Smooth muscle cell (in vitro differentiated cells): ENCODE measurements at regions not wholly inside any gene's neighbourhood (a gene's known extent, or its start where the extent isn't known, plus 50 kb on each side); places are given as distances from the start of the nearest gene placed in this dataset.

ENCODE experiments used
- DNase-seq: peaks from one replicate; lab custom pipeline; 2025; ENCODE audit not compliant: unreplicated experiment; lab: John Stamatoyannopoulos, UW
- H2AFZ ChIP-seq: fragments of 200-600 bp; sonication (generic); 2 replicates; pipeline ENCODE4 v1.6.0; 2016; ENCODE audit warnings: antibody characterized with exemption, low read depth, mild to moderate bottlenecking
- H3F3A ChIP-seq: fragments of 200-600 bp; sonication (generic); 2 replicates; pipeline ENCODE4 v1.6.0; 2017; ENCODE audit warnings: antibody characterized with exemption, low read depth
- H3K27ac ChIP-seq: fragments of 200-600 bp; sonication (generic); 2 replicates; pipeline ENCODE4 v1.5.1; 2016; ENCODE audit warnings: low read depth, mild to moderate bottlenecking
- H3K27me3 ChIP-seq: fragments of 200-600 bp; sonication (generic); 2 replicates; pipeline ENCODE4 v1.6.1; 2016; ENCODE audit warnings: low read depth, mild to moderate bottlenecking
- H3K36me3 ChIP-seq: fragments of 200-600 bp; sonication (generic); 2 replicates; pipeline ENCODE4 v1.5.1; 2016; ENCODE audit warnings: low read depth
- H3K4me1 ChIP-seq: fragments of 200-600 bp; sonication (generic); 2 replicates; pipeline ENCODE4 v1.5.1; 2016; ENCODE audit warnings: low read depth
- H3K4me2 ChIP-seq: fragments of 200-600 bp; sonication (generic); 2 replicates; pipeline ENCODE4 v1.6.0; 2016; ENCODE audit warnings: mild to moderate bottlenecking
- H3K4me3 ChIP-seq: fragments of 200-600 bp; sonication (generic); 2 replicates; pipeline ENCODE4 v1.5.1; 2016; ENCODE audit warnings: mild to moderate bottlenecking
- H3K79me2 ChIP-seq: fragments of 200-600 bp; sonication (generic); 2 replicates; pipeline ENCODE4 v1.6.0; 2016; ENCODE audit warnings: low read depth, mild to moderate bottlenecking
- H3K9ac ChIP-seq: fragments of 200-600 bp; sonication (generic); 2 replicates; pipeline ENCODE4 v1.6.0; 2016; ENCODE audit warnings: low read depth
- H3K9me3 ChIP-seq: fragments of 200-600 bp; sonication (generic); replicated peaks from 2 replicates; pipeline ENCODE4 v1.5.1; 2016; ENCODE audit warnings: low read depth
- H4K20me1 ChIP-seq: fragments of 200-600 bp; sonication (generic); 2 replicates; pipeline ENCODE4 v1.6.0; 2016; ENCODE audit warnings: low read depth
- CTCF ChIP-seq: fragments of 200-600 bp; sonication (generic); IDR thresholded peaks from 2 replicates; pipeline ENCODE4 v1.5.1; 2017; ENCODE audit warnings: borderline replicate concordance, mild to moderate bottlenecking, antibody characterized with exemption; ENCODE audit not compliant: insufficient read depth, poor library complexity, severe bottlenecking
- WGBS: methylation state at CpG from one replicate; pipeline ENCODE4 v1.1.7; 2016; ENCODE audit warnings: low lambda C conversion rate; 5-methylcytosine and 5-hydroxymethylcytosine counted together

- no peaks in the 10 kb centered on the region for H3K27me3 ChIP-seq
- no peaks in the 10 kb centered on the region for H3K36me3 ChIP-seq
- H3K4me1 ChIP-seq: peaks cover 8% of the 10 kb centered on the region
- H4K20me1 ChIP-seq: no peaks in the 10 kb centered on the region
- no peaks in the 10 kb centered on the region for H3K9me3 ChIP-seq
- no peak overlapping the region for H2AFZ ChIP-seq
- TF ChIP-seq CTCF: no peak
- no peaks in the 10 kb centered on the region for H3K79me2 ChIP-seq
- H3K4me3 ChIP-seq: no peak overlapping the region
- H3K27ac ChIP-seq: no peak overlapping the region
- no peak for DNase-seq
- WGBS: 85% methylated on average over 3 of the region's 3 CpGs
- no peak overlapping the region for H3K4me2 ChIP-seq
- no peak overlapping the region for H3K9ac ChIP-seq
- H3F3A ChIP-seq: no peaks in the 10 kb centered on the region
Measured at GRCh38 chr7:136654406-136654805, 214.0 kb upstream of the CHRM2 start.

GRCh38 chr7:136652635-136653370, 215.6 kb upstream of the CHRM2 start:
- no peak for DNase-seq
- Histone ChIP-seq H3K27me3 (no peaks in the 10 kb centered on the region), H3K9me3 (no peaks in the 10 kb centered on the region), H3K36me3 (no peaks in the 10 kb centered on the region), H3F3A (no peaks in the 10 kb centered on the region), H3K4me3 (no peak overlapping the region), H3K4me2 (peak overlapping the region; percentile 42), H3K79me2 (no peaks in the 10 kb centered on the region), H2AFZ (no peak overlapping the region), H3K4me1 (peaks cover 8% of the 10 kb centered on the region), H3K9ac (no peak overlapping the region), H3K27ac (no peak overlapping the region), H4K20me1 (no peaks in the 10 kb centered on the region)
- no peak for TF ChIP-seq CTCF
- 73% methylated on average over 3 of the region's 3 CpGs for WGBS

GRCh38 chr7:136640977-136641376, 227.5 kb upstream of the CHRM2 start:
- no peak overlapping the region for H3K27ac ChIP-seq
- H3K79me2 ChIP-seq: no peaks in the 10 kb centered on the region
- H3K36me3 ChIP-seq: no peaks in the 10 kb centered on the region
- no peak for TF ChIP-seq CTCF
- no peak overlapping the region for H3K4me2 ChIP-seq
- H3K9me3 ChIP-seq: no peaks in the 10 kb centered on the region
- H3K9ac ChIP-seq: no peak overlapping the region
- no peak overlapping the region for H3K4me3 ChIP-seq
- H3K27me3 ChIP-seq: no peaks in the 10 kb centered on the region
- H3K4me1 ChIP-seq: no peaks in the 10 kb centered on the region
- DNase-seq: no peak
- no peak overlapping the region for H2AFZ ChIP-seq
- WGBS: 89% methylated on average over 1 of the region's 1 CpG
- no peaks in the 10 kb centered on the region for H3F3A ChIP-seq
- H4K20me1 ChIP-seq: no peaks in the 10 kb centered on the region

- Histone ChIP-seq H3K27me3 (no peaks in the 10 kb centered on the region), H4K20me1 (no peaks in the 10 kb centered on the region), H3K4me3 (no peak overlapping the region), H3F3A (no peaks in the 10 kb centered on the region), H3K9ac (no peak overlapping the region), H3K79me2 (no peaks in the 10 kb centered on the region), H3K9me3 (no peaks in the 10 kb centered on the region), H2AFZ (no peak overlapping the region), H3K4me1 (no peaks in the 10 kb centered on the region), H3K36me3 (no peaks in the 10 kb centered on the region), H3K4me2 (no peak overlapping the region), H3K27ac (no peak overlapping the region)
- WGBS: 92% methylated on average over 2 of the region's 2 CpGs
- no peak for DNase-seq
- no peak for TF ChIP-seq CTCF
Measured at GRCh38 chr7:136637813-136638212, 230.6 kb upstream of the CHRM2 start.
